ENCODE measurements at regions not wholly inside any gene's neighbourhood (a gene's known extent, or its start where the extent isn't known, plus 50 kb on each side); places are given as distances from the start of the nearest gene placed in this dataset.

DNA sequence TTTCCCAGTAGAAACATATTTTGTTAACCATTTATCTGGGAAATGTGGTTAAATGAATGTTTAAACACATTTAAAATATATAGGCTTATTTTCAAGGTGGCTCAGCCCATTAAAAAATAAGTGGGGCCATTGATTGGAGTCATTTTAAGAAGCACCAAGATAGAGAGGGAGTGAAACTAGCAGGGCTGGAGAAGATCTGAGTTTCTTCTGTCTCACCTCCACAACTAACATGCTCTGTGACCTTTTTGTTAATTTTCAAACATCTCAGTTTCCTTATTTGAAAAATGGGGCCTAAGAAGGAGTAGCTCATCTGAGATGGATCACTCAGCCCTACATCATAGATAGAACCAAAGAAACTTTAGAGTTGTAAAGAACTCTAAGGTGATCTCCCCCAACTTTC, 254.8 kb downstream of the KCNS3 start:
- TF ChIP-seq, protein P1, sequence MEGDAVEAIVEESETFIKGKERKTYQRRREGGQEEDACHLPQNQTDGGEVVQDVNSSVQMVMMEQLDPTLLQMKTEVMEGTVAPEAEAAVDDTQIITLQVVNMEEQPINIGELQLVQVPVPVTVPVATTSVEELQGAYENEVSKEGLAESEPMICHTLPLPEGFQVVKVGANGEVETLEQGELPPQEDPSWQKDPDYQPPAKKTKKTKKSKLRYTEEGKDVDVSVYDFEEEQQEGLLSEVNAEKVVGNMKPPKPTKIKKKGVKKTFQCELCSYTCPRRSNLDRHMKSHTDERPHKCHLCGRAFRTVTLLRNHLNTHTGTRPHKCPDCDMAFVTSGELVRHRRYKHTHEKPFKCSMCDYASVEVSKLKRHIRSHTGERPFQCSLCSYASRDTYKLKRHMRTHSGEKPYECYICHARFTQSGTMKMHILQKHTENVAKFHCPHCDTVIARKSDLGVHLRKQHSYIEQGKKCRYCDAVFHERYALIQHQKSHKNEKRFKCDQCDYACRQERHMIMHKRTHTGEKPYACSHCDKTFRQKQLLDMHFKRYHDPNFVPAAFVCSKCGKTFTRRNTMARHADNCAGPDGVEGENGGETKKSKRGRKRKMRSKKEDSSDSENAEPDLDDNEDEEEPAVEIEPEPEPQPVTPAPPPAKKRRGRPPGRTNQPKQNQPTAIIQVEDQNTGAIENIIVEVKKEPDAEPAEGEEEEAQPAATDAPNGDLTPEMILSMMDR (IDR thresholded peaks at IDR 0.05), result no peak
- TF ChIP-seq POLR2A (IDR thresholded peaks at IDR 0.05), result no peak

Data from esophagus squamous epithelium (tissue), 4 donors.